SK-N-SH treated with all-trans-retinoic acid at 6 μM for 48 hours (cell line): ENCODE measurements at regions not wholly inside any gene's neighbourhood (a gene's known extent, or its start where the extent isn't known, plus 50 kb on each side); places are given as distances from the start of the nearest gene placed in this dataset.

Experiments used
- ATAC-seq: fragments of 200-7000 bp; cut with Tn5 transposase; 3 replicates; pipeline ENCODE4 v1.9.1; 2020; ENCODE audit warnings: mild to moderate bottlenecking, moderate library complexity
- ARNTL ChIP-seq: fragments of 450-650 bp; formaldehyde crosslinking; IDR thresholded peaks from 2 replicates; pipeline ENCODE4 v1.5.0; 2020; ENCODE audit warnings: low read depth, mild to moderate bottlenecking, moderate library complexity, borderline replicate concordance
- BACH2 ChIP-seq: fragments of 250-450 bp; sonication (Bioruptor Pico); IDR thresholded peaks from 2 replicates; pipeline ENCODE4 v1.9.0; 2021; ENCODE audit warnings: mild to moderate bottlenecking, borderline replicate concordance
- CREB5 ChIP-seq: fragments of 250-450 bp; sonication (Bioruptor Pico); IDR thresholded peaks from 2 replicates; pipeline ENCODE4 v1.5.1; 2020; ENCODE audit warnings: low read depth, mild to moderate bottlenecking, moderate library complexity
- CSDC2 ChIP-seq: fragments of 250-450 bp; sonication (Bioruptor Pico); IDR thresholded peaks from 2 replicates; pipeline ENCODE4 v1.5.0; 2020; ENCODE audit warnings: mild to moderate bottlenecking, moderate library complexity
- CSRNP3 ChIP-seq: fragments of 250-450 bp; sonication (Bioruptor Pico); IDR thresholded peaks from 2 replicates; pipeline ENCODE4 v1.5.1; 2021; ENCODE audit warnings: mild to moderate bottlenecking, moderate library complexity
- ESRRG ChIP-seq: fragments of 250-450 bp; sonication (Bioruptor Pico); IDR thresholded peaks from 2 replicates; pipeline ENCODE4 v1.6.1; 2021; ENCODE audit warnings: mild to moderate bottlenecking
- ISL1 ChIP-seq: fragments of 250-450 bp; sonication (Bioruptor Pico); IDR thresholded peaks from 2 replicates; pipeline ENCODE4 v2.1.2; 2022; ENCODE audit warnings: mild to moderate bottlenecking, moderate library complexity
- PATZ1 ChIP-seq: fragments of 250-450 bp; sonication (Bioruptor Pico); IDR thresholded peaks from 2 replicates; pipeline ENCODE4 v1.8.0; 2020; ENCODE audit warnings: mild to moderate bottlenecking, moderate library complexity, borderline replicate concordance
- PPARA ChIP-seq: fragments of 250-450 bp; sonication (Bioruptor Pico); IDR thresholded peaks from 2 replicates; pipeline ENCODE4 v1.5.0; 2020; ENCODE audit warnings: mild to moderate bottlenecking, borderline replicate concordance
- RARB ChIP-seq: fragments of 250-450 bp; sonication (Bioruptor Pico); IDR thresholded peaks from 2 replicates; pipeline ENCODE4 v1.8.0; 2021; ENCODE audit warnings: mild to moderate bottlenecking, moderate library complexity
- SNAI2 ChIP-seq: fragments of 250-450 bp; sonication (Bioruptor Pico); IDR thresholded peaks from 2 replicates; pipeline ENCODE4 v1.5.0; 2020; ENCODE audit warnings: mild to moderate bottlenecking, moderate library complexity
- TCF4 ChIP-seq: fragments of 250-450 bp; sonication (Bioruptor Pico); IDR thresholded peaks from 2 replicates; pipeline ENCODE4 v1.8.0; 2021; ENCODE audit warnings: mild to moderate bottlenecking, moderate library complexity, borderline replicate concordance
- TOX ChIP-seq: fragments of 250-450 bp; sonication (Bioruptor Pico); IDR thresholded peaks from 2 replicates; pipeline ENCODE4 v1.8.0; 2021; ENCODE audit warnings: mild to moderate bottlenecking, moderate library complexity, borderline replicate concordance
- ZC3H10 ChIP-seq: fragments of 250-450 bp; sonication (Bioruptor Pico); IDR thresholded peaks from 2 replicates; pipeline ENCODE4 v1.5.1; 2021; ENCODE audit warnings: mild to moderate bottlenecking, moderate library complexity
- ZFP3 ChIP-seq: fragments of 250-450 bp; sonication (Bioruptor Pico); IDR thresholded peaks from 2 replicates; pipeline ENCODE4 v1.5.0; 2020; ENCODE audit warnings: mild to moderate bottlenecking, moderate library complexity
- ZFP30 ChIP-seq: fragments of 450-650 bp; formaldehyde crosslinking; IDR thresholded peaks from 2 replicates; pipeline ENCODE4 v1.5.0; 2022; ENCODE audit warnings: mild to moderate bottlenecking, moderate library complexity
- ZNF70 ChIP-seq: fragments of 450-650 bp; formaldehyde crosslinking; IDR thresholded peaks from 2 replicates; pipeline ENCODE4 v1.5.0; 2020; ENCODE audit warnings: mild to moderate bottlenecking, moderate library complexity
- TF ChIP-seq, protein P1 (sequence below): fragments of 250-450 bp; sonication (Bioruptor Pico); IDR thresholded peaks from 2 replicates; pipeline ENCODE4 v1.8.0; 2021; ENCODE audit warnings: low read depth, mild to moderate bottlenecking, moderate library complexity, borderline replicate concordance

- TF ChIP-seq PATZ1 (CRISPR knock-in tag), result no peak
- TF ChIP-seq CSRNP3 (CRISPR knock-in tag), result no peak
- TF ChIP-seq TOX (CRISPR knock-in tag), result no peak
- no peak for TF ChIP-seq ARNTL
- TF ChIP-seq ZFP30 (CRISPR knock-in tag), result no peak
- no peak for TF ChIP-seq PPARA (CRISPR knock-in tag)
- no peak for TF ChIP-seq ZFP3
- TF ChIP-seq ESRRG (CRISPR knock-in tag), result no peak
- no peak for ATAC-seq
Measured at GRCh38 chr12:127286281-127286680, 980.7 kb upstream of the TMEM132C start.

DNA sequence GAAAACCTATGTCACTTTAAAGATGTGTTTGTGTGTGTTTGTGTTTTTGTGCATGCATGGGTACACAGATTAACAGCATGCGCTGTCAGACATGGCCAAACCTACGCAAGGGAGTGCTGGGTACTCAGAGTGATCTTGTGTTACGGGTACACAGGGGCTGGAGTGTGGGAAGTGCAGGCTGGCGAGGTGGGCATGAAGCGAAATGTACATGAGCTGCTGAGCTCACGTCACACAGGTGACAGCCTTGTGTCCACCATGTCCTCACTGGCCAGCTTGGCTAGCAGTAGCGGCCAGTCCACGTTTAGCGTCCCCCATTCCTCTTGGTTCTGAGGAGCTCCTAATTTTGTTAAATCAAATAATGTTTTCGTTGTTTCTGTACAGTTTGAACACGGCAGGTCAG is 979.7 kb upstream of the TMEM132C start:
- no peak for TF ChIP-seq ESRRG (CRISPR knock-in tag)
- TF ChIP-seq CREB5 (CRISPR knock-in tag), result no peak
- no peak for TF ChIP-seq TOX (CRISPR knock-in tag)
- TF ChIP-seq PPARA (CRISPR knock-in tag), result no peak
- no peak for TF ChIP-seq CSDC2
- TF ChIP-seq ZNF70 (CRISPR knock-in tag), result no peak
- no peak for TF ChIP-seq RARB (CRISPR knock-in tag)
- TF ChIP-seq BACH2 (CRISPR knock-in tag), result no peak
- no peak for TF ChIP-seq ZC3H10
- TF ChIP-seq CSRNP3 (CRISPR knock-in tag), result no peak
- TF ChIP-seq ISL1, result no peak
- no peak for ATAC-seq

GRCh38 chr12:127290251-127290650 is 976.7 kb upstream of the TMEM132C start:
- TF ChIP-seq TOX (CRISPR knock-in tag) (no peak), ISL1 (no peak), CSRNP3 (CRISPR knock-in tag) (no peak), PATZ1 (CRISPR knock-in tag) (no peak), ZNF70 (CRISPR knock-in tag) (no peak), TCF4 (CRISPR knock-in tag) (no peak), SNAI2 (CRISPR knock-in tag) (no peak), ZFP3 (no peak), ARNTL (no peak), ESRRG (CRISPR knock-in tag) (no peak)
- TF ChIP-seq, protein P1, sequence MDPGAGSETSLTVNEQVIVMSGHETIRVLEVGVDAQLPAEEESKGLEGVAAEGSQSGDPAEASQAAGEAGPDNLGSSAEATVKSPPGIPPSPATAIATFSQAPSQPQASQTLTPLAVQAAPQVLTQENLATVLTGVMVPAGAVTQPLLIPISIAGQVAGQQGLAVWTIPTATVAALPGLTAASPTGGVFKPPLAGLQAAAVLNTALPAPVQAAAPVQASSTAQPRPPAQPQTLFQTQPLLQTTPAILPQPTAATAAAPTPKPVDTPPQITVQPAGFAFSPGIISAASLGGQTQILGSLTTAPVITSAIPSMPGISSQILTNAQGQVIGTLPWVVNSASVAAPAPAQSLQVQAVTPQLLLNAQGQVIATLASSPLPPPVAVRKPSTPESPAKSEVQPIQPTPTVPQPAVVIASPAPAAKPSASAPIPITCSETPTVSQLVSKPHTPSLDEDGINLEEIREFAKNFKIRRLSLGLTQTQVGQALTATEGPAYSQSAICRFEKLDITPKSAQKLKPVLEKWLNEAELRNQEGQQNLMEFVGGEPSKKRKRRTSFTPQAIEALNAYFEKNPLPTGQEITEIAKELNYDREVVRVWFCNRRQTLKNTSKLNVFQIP (CRISPR knock-in tag), result no peak
- no peak for ATAC-seq
